H1 (cell line): ENCODE measurements at regions not wholly inside any gene's neighbourhood (a gene's known extent, or its start where the extent isn't known, plus 50 kb on each side); places are given as distances from the start of the nearest gene placed in this dataset.

Source experiments
- CTCF ChIA-PET: fragments of 300-600 bp; sonication (Branson Sonifier 250); formaldehyde crosslinking; loops from one replicate; lab custom pipeline; 2021; ENCODE audit not compliant: partially characterized antibody; lab: Charles Lee
- POLR2A ChIA-PET: fragments of 300-600 bp; sonication (Branson Sonifier 250); formaldehyde crosslinking; loops from one replicate; lab custom pipeline; 2021; ENCODE audit warnings: inconsistent platforms; ENCODE audit not compliant: partially characterized antibody; lab: Charles Lee
- DNase-seq, 2 experiments: peaks; one replicate each; pipeline versions ENCODE4 v3.0.0 to v3.0.0-alpha.2; 2010 to 2022; ENCODE audit warnings: low spot score in 2 of 2, low read depth in 1 of 2, mixed read lengths in 1 of 2
- FAIRE-seq: peaks from 2 replicates; lab custom pipeline; 2011; peaks lifted over from hg19 to GRCh38; lab: Jason Lieb, UNC
- H2AFZ ChIP-seq: 2 replicates; pipeline ENCODE4 v1.8.1; 2012; ENCODE audit warnings: low read length, inconsistent platforms
- H2AK5ac ChIP-seq: 2 replicates; pipeline ENCODE4 v1.6.1; 2013; ENCODE audit warnings: low read depth, low read length
- H2BK120ac ChIP-seq: replicated peaks from 2 replicates; pipeline ENCODE3; 2013; ENCODE audit warnings: low read depth, low read length, inconsistent platforms
- H2BK12ac ChIP-seq: 2 replicates; pipeline ENCODE4 v1.6.1; 2013; ENCODE audit warnings: low read depth, low read length
- H2BK15ac ChIP-seq: 2 replicates; pipeline ENCODE4 v1.6.1; 2013; ENCODE audit warnings: low read length
- H2BK20ac ChIP-seq: 2 replicates; pipeline ENCODE4 v1.6.1; 2013; ENCODE audit warnings: low read length
- H2BK5ac ChIP-seq: 2 replicates; pipeline ENCODE4 v1.6.1; 2013; ENCODE audit warnings: low read depth, low read length
- H3K14ac ChIP-seq: 2 replicates; pipeline ENCODE4 v1.6.1; 2013; ENCODE audit warnings: inconsistent platforms; ENCODE audit not compliant: insufficient read length
- H3K18ac ChIP-seq: 2 replicates; pipeline ENCODE4 v1.6.1; 2013; ENCODE audit warnings: low read length; ENCODE audit errors: extremely low read depth
- H3K23ac ChIP-seq: 2 replicates; pipeline ENCODE4 v1.6.1; 2013; ENCODE audit warnings: inconsistent platforms; ENCODE audit not compliant: insufficient read length
- H3K23me2 ChIP-seq: 2 replicates; pipeline ENCODE4 v1.6.1; 2013; ENCODE audit warnings: low read depth, low read length
- H3K27ac ChIP-seq: 2 replicates; pipeline ENCODE4 v1.6.1; 2011; ENCODE audit warnings: low read depth, low read length, inconsistent platforms
- H3K27me3 ChIP-seq, 4 experiments: replicated peaks in 1 of 4; 1 replicate in 1 of 4; 2 replicates in 3 of 4; pipeline versions ENCODE4 v1.6.1 to v1.8.1; 2011 to 2013; ENCODE audit warnings: low read length in 3 of 4, mild to moderate bottlenecking in 3 of 4, inconsistent platforms in 2 of 4, mixed read lengths in 2 of 4, moderate library complexity in 1 of 4; ENCODE audit not compliant: control insufficient read depth in 3 of 4, insufficient read depth in 3 of 4; ENCODE audit errors: extremely low read depth in 1 of 4
- H3K36me3 ChIP-seq, 4 experiments: 2 replicates each; pipeline versions ENCODE4 v1.6.1 to v1.8.1; 2011 to 2013; ENCODE audit warnings: mild to moderate bottlenecking in 4 of 4, low read length in 3 of 4, moderate library complexity in 2 of 4, control low read depth in 1 of 4, inconsistent platforms in 1 of 4; ENCODE audit not compliant: insufficient read depth in 4 of 4, control insufficient read depth in 2 of 4
- H3K4ac ChIP-seq: replicated peaks from 2 replicates; pipeline ENCODE3; 2013; ENCODE audit warnings: low read length, low read depth, mixed read lengths, inconsistent platforms; ENCODE audit not compliant: insufficient read length
- H3K4me1 ChIP-seq, 4 experiments: replicated peaks in 1 of 4; 1 replicate in 1 of 4; 2 replicates in 3 of 4; pipeline versions ENCODE4 v1.6.1 to v1.8.1; 2011 to 2013; ENCODE audit warnings: low read length in 3 of 4, inconsistent platforms in 2 of 4, mixed read lengths in 1 of 4; ENCODE audit not compliant: insufficient read depth in 4 of 4, control insufficient read depth in 3 of 4
- H3K4me2 ChIP-seq, 2 experiments: 2 replicates each; pipeline versions ENCODE4 v1.6.1 to v1.8.1; 2011 to 2013; ENCODE audit warnings: low read depth in 2 of 2, low read length in 2 of 2, control low read depth in 1 of 2, inconsistent platforms in 1 of 2, mild to moderate bottlenecking in 1 of 2; ENCODE audit not compliant: insufficient read depth in 1 of 2
- H3K4me3 ChIP-seq, 4 experiments: fragments of 200-600, 300-600 bp in 1 of 4; sonication (generic), shearing (Covaris generic), sonication (Bioruptor Twin) in 1 of 4; 2 replicates each; pipeline versions ENCODE4 v1.5.1 to v1.8.1; 2011 to 2016; ENCODE audit warnings: low read length in 4 of 4, low read depth in 3 of 4, control low read depth in 2 of 4, inconsistent platforms in 2 of 4, mild to moderate bottlenecking in 2 of 4, mixed read lengths in 1 of 4, moderate library complexity in 1 of 4; ENCODE audit not compliant: insufficient read depth in 2 of 4; ENCODE audit errors: extremely low read depth in 1 of 4
- H3K56ac ChIP-seq: replicated peaks from 2 replicates; pipeline ENCODE3; 2013; ENCODE audit warnings: low read depth, mild to moderate bottlenecking, mixed read lengths, low read length, inconsistent platforms; ENCODE audit not compliant: insufficient read length
- H3K79me1 ChIP-seq: 2 replicates; pipeline ENCODE4 v1.6.1; 2013; ENCODE audit warnings: low read depth, low read length, control low read depth
- H3K79me2 ChIP-seq, 2 experiments: 2 replicates each; pipeline versions ENCODE4 v1.6.1 to v1.8.1; 2012 to 2013; ENCODE audit warnings: low read length in 2 of 2, mild to moderate bottlenecking in 2 of 2, inconsistent platforms in 1 of 2; ENCODE audit not compliant: insufficient read depth in 2 of 2, control insufficient read depth in 1 of 2
- H3K9ac ChIP-seq, 4 experiments: replicated peaks in 1 of 4; 1 replicate in 1 of 4; 2 replicates in 3 of 4; pipeline versions ENCODE4 v1.6.1 to v1.8.1; 2011 to 2013; ENCODE audit warnings: low read depth in 3 of 4, low read length in 3 of 4, control low read depth in 2 of 4, mild to moderate bottlenecking in 2 of 4, moderate library complexity in 2 of 4, inconsistent platforms in 1 of 4; ENCODE audit errors: extremely low read depth in 1 of 4
- H3K9me3 ChIP-seq, 2 experiments: 2 replicates each; pipeline versions ENCODE4 v1.6.1 to v1.8.1; 2012 to 2013; ENCODE audit warnings: mild to moderate bottlenecking in 2 of 2, moderate library complexity in 2 of 2, control low read depth in 1 of 2, inconsistent platforms in 1 of 2, low read depth in 1 of 2, low read length in 1 of 2, mixed read lengths in 1 of 2; ENCODE audit not compliant: insufficient read depth in 2 of 2
- H4K20me1 ChIP-seq, 2 experiments: replicated peaks in 1 of 2; 2 replicates each; pipeline versions ENCODE3 to v1.8.1; 2011 to 2013; ENCODE audit warnings: inconsistent platforms in 2 of 2, low read length in 2 of 2, mild to moderate bottlenecking in 1 of 2; ENCODE audit not compliant: insufficient read depth in 2 of 2, control insufficient read depth in 1 of 2
- H4K5ac ChIP-seq: 2 replicates; pipeline ENCODE4 v1.6.1; 2013; ENCODE audit warnings: low read length, low read depth, mixed read lengths, inconsistent platforms; ENCODE audit not compliant: insufficient read length
- H4K8ac ChIP-seq: 2 replicates; pipeline ENCODE4 v1.8.0; 2013; ENCODE audit warnings: mild to moderate bottlenecking, moderate library complexity, low read length, inconsistent platforms; ENCODE audit not compliant: insufficient read depth; ENCODE audit errors: extremely low read depth
- H4K91ac ChIP-seq: replicated peaks from 2 replicates; pipeline ENCODE3; 2013; ENCODE audit warnings: low read length, mixed read lengths, inconsistent platforms; ENCODE audit not compliant: insufficient read length
- POLR2A ChIP-seq, 2 experiments: IDR thresholded peaks; 1 replicate in 1 of 2; 2 replicates in 1 of 2; pipeline ENCODE4 v1.6.1; 2011; ENCODE audit warnings: low read depth in 2 of 2, low read length in 2 of 2, mild to moderate bottlenecking in 2 of 2; ENCODE audit errors: control extremely low read depth in 1 of 2
- POLR2AphosphoS5 ChIP-seq: IDR thresholded peaks from 2 replicates; pipeline ENCODE4 v1.6.1; 2011; ENCODE audit warnings: low read depth, low read length
- SIN3A ChIP-seq, 2 experiments: IDR thresholded peaks in 1 of 2; conservative IDR thresholded peaks in 1 of 2; 2 replicates each; pipeline ENCODE4 v1.6.1; 2011 to 2012; ENCODE audit warnings: low read length in 2 of 2, improper control_type of control experiment in 1 of 2, low read depth in 1 of 2, mild to moderate bottlenecking in 1 of 2
- WGBS, 2 experiments: shearing (Covaris generic) in 1 of 2; methylation state at CpG; one replicate each; pipeline versions ENCODE4 v1.1.6 to v1.1.7; 2013 to 2015; ENCODE audit warnings: low lambda C conversion rate in 2 of 2, mixed read lengths in 2 of 2, inconsistent platforms in 1 of 2, low coverage in 1 of 2, missing lambda C conversion rate in 1 of 2; ENCODE audit not compliant: insufficient replicate concordance in 2 of 2, insufficient coverage in 1 of 2, insufficient read length in 1 of 2; ENCODE audit errors: extremely low coverage in 1 of 2, missing lambda C conversion rate in 1 of 2; 5-methylcytosine and 5-hydroxymethylcytosine counted together

DNA sequence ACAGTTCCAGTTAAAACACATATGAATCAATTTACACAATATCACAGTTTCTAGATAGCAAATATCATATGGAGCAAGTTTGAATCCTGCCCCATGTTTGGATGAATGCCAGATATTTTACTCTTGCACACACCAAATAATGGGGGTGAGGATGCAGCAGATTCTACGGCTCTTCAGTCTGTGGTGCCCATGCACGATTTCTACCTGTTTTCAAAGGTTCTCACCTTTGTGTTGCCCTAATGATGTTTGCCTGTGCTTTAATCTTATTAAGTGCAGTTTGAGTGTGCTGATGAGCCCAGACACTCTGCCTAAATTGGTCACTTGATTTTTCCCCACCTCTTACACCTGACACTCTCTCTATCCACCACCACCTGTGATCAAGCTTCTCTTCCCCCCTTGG is 119.6 kb downstream of the NPY start:
- Histone ChIP-seq H3K4me2 (peak overlapping the region; percentile 51 to 77), H3K56ac (no peak overlapping the region), H4K20me1 (peaks cover 4 to 8% of the 10 kb centered on the region in 2 experiments), H2BK20ac (peak overlapping the region; percentile 19; the same call in 1 of the 2 replicates), H3K23ac (no peak overlapping the region), H2BK5ac (peak overlapping the region; percentile 79; the same call in 1 of the 2 replicates), H2AFZ (no peak overlapping the region), H3K27me3 (no peaks in the 10 kb centered on the region), H2BK120ac (peak overlapping the region; percentile 29), H3K9ac (no peak overlapping the region), H3K4me3 (peak overlapping the region in 2 of 4 experiments; percentile 3 to 66; a peak in 3 of 8 replicates), H3K23me2 (peaks cover 3% of the 10 kb centered on the region; the same call in 1 of the 2 replicates), H2BK12ac (no peak overlapping the region), H3K4me1 (peaks cover 3 to 28% (median 21%) of the 10 kb centered on the region in 4 experiments; a peak in 6 of 7 replicates), H3K27ac (no peak overlapping the region), H4K91ac (peak overlapping the region; percentile 44), H3K79me2 (peaks cover 5 to 42% of the 10 kb centered on the region in 2 experiments; a peak in 3 of 4 replicates), H3K14ac (no peak overlapping the region), H3K4ac (no peak overlapping the region), H3K9me3 (no peaks in the 10 kb centered on the region), H3K36me3 (peaks cover 2 to 60% (median 29%) of the 10 kb centered on the region in 4 experiments; a peak in 5 of 8 replicates), H2AK5ac (no peak overlapping the region), H3K18ac (no peak overlapping the region), H4K5ac (no peak overlapping the region), H3K79me1 (0 out of 2 replicates have a peak, but pooled peaks cover 3% of the 10 kb centered on the region), H4K8ac (no peak overlapping the region), H2BK15ac (peak overlapping the region; percentile 32; the same call in 1 of the 2 replicates)
- ChIA-PET POLR2A (interaction anchor here (0.6 to 7.2 kb wide), 4 partner anchors 9 to 337 kb away, joined by 3 to 50 read pairs (median 4); no protein-coding TSS in a partner anchor), CTCF (interaction anchor here (1.1 kb wide), 1 partner anchor 9 kb away, joined by 3 read pairs; no protein-coding TSS in a partner anchor)
- FAIRE-seq (peak; percentile 28), DNase-seq (no peak)
- TF ChIP-seq SIN3A (conservative IDR thresholded peaks at IDR 0.05 in 1 of 2, IDR thresholded peaks at IDR 0.05 in 1 of 2; ENCODE audit: low read depth in 1 of 2, low read length in 2 of 2) (no peak), POLR2AphosphoS5 (peak; percentile 41; the same call in 1 of the 2 replicates), POLR2A (IDR thresholded peaks at IDR 0.05; ENCODE audit: control extremely low read depth in 1 of 2, low read depth in 2 of 2, low read length in 2 of 2) (peak in 1 of 2 experiments; percentile 71; a peak in 1 of 3 replicates)
- 93% methylated on average over 2 of the region's 2 CpGs; no CpG with 5 or more reads in 1 of the 2 experiments for whole genome bisulfite sequencing, 2 experiments
